ENCODE measurements at regions not wholly inside any gene's neighbourhood (a gene's known extent, or its start where the extent isn't known, plus 50 kb on each side); places are given as distances from the start of the nearest gene placed in this dataset.

DNA sequence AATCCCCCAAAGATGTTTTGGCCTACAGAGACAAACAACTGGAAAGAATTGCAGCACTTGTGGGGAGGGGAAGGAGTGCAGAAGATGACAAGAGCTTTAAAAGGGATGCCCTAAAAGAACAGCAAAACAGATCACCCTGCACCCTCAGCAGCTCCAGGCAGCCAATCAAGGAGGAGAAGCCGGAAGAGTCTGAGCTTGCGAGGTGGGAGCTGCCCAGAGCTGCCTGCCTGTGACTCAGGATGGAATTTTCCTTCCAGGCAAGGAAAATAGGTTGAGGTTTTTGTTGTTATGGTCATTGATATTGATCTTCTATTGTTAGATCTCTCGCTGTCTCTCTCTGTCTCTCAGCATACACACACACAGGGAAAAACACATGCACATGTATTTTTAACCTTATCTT lies 70.3 kb upstream of the MAP1B start:
- Histone ChIP-seq H3K27me3 (ENCODE audit: insufficient read depth in 3 of 3, low read length in 2 of 3) (no peaks in the 10 kb centered on the region), H3K4me1 (no peaks in the 10 kb centered on the region), H3K27ac (no peak overlapping the region), H3K4me3 (no peak overlapping the region), H3K9me3 (no peaks in the 10 kb centered on the region), H3K36me3 (ENCODE audit: insufficient read depth in 1 of 2, low read depth in 1 of 2) (no peaks in the 10 kb centered on the region)
- TF ChIP-seq CTCF (IDR thresholded peaks at IDR 0.05), result no peak
- DNase-seq (no peak), ATAC-seq (no peak)
- WGBS, 3 donors, result 44 to 50% (median 48%) methylated on average over 3 of the region's 3 CpGs
- intact Hi-C loops (cut with DNase I), result no loop called here

GRCh38 chr5:72040513-72040912 lies 66.8 kb upstream of the MAP1B start:
- Histone ChIP-seq H3K4me1 (no peaks in the 10 kb centered on the region), H3K9me3 (no peaks in the 10 kb centered on the region), H3K27ac (no peak overlapping the region), H3K27me3 (ENCODE audit: insufficient read depth in 3 of 3, low read length in 2 of 3) (no peaks in the 10 kb centered on the region), H3K4me3 (no peak overlapping the region), H3K36me3 (ENCODE audit: insufficient read depth in 1 of 2, low read depth in 1 of 2) (no peaks in the 10 kb centered on the region)
- TF ChIP-seq CTCF (IDR thresholded peaks at IDR 0.05), result no peak
- DNase-seq (no peak), ATAC-seq (no peak)
- intact Hi-C loops (cut with DNase I), result no loop called here

DNA sequence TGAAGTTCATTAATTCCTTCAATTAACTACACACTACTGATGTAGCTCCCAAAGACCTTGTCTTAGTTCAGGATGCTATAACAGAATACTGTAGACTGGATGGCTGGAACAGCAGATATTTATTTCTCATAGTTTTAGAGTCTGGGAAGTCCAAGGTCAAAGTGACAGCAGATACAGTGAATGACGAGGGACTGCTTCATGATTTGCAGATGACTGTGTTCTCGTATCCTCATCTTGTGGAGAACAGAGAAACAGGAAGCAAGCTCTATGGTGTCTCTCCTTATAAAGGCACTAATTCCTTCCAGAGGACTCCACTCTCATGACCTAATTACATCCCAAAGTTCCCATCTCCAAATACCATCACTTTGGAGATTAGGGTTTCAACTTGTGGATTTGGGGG lies 65.6 kb upstream of the MAP1B start:
- 46 to 63% (median 50%) methylated on average over 2 of the region's 2 CpGs for WGBS, 3 donors
- Histone ChIP-seq H3K27ac (no peak overlapping the region), H3K4me3 (no peak overlapping the region), H3K9me3 (no peaks in the 10 kb centered on the region), H3K36me3 (ENCODE audit: insufficient read depth in 1 of 2, low read depth in 1 of 2) (no peaks in the 10 kb centered on the region), H3K27me3 (ENCODE audit: insufficient read depth in 3 of 3, low read length in 2 of 3) (no peaks in the 10 kb centered on the region), H3K4me1 (no peaks in the 10 kb centered on the region)
- ATAC-seq (no peak), DNase-seq (no peak)
- no peak for TF ChIP-seq CTCF (IDR thresholded peaks at IDR 0.05)
- intact Hi-C loops (cut with DNase I), result no loop called here

DNA sequence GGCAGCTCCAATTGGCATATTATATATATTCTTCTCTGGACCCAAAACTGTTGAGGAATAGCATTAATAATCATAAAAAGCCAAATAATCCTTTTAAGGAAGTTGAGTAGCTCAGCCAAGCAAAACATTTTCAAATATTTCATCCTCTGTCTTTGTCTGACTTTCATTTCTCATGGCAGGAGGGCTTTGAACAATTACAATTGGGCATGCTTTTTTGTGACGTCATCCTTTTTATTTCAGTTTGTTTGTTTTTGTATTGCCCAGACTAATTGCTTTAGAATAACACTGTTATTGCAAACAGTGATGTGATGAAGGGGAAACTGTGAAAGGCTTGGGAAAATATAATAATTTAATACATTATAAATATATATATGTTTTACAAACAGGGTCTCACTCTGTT lies 65.2 kb upstream of the MAP1B start:
- no peak for ATAC-seq
- H3K9me3 ChIP-seq, result no peaks in the 10 kb centered on the region
- H3K27me3 ChIP-seq (ENCODE audit: insufficient read depth in 3 of 3, low read length in 2 of 3), result no peaks in the 10 kb centered on the region
- H3K4me3 ChIP-seq, result no peak overlapping the region
- no peaks in the 10 kb centered on the region for H3K4me1 ChIP-seq
- TF ChIP-seq CTCF (IDR thresholded peaks at IDR 0.05), result no peak
- DNase-seq, result no peak
- H3K27ac ChIP-seq, result no peak overlapping the region
- 34 to 53% (median 50%) methylated on average over 1 of the region's 1 CpG for WGBS, 3 donors
- intact Hi-C loops (cut with DNase I), result no loop called here
- H3K36me3 ChIP-seq (ENCODE audit: insufficient read depth in 1 of 2, low read depth in 1 of 2), result no peaks in the 10 kb centered on the region

DNA sequence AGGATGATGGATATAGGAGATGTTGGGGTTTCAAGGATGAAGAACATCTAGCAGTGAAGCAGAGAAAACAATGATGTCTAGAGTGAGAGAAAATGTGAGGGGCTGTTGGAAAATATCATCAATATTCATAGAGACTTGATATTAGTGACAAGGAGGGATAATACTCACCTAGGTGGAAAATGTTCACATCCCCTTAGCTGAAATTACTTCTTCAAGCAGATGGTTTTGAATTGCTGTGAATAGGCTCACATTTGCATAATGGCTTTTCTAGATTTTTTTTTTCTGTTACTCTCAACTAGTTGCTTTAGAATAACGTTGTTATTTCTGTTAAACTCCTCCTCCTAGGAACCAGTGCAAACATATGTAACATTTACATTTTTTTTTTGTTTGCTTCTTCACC lies 61.6 kb upstream of the MAP1B start:
- TF ChIP-seq CTCF (IDR thresholded peaks at IDR 0.05), result no peak
- Histone ChIP-seq H3K27me3 (ENCODE audit: insufficient read depth in 3 of 3, low read length in 2 of 3) (no peaks in the 10 kb centered on the region), H3K4me3 (no peak overlapping the region), H3K9me3 (no peaks in the 10 kb centered on the region), H3K36me3 (ENCODE audit: insufficient read depth in 1 of 2, low read depth in 1 of 2) (no peaks in the 10 kb centered on the region), H3K27ac (no peak overlapping the region), H3K4me1 (no peaks in the 10 kb centered on the region)
- no peak for ATAC-seq
- WGBS, 3 donors, result 37 to 49% (median 43%) methylated on average over 1 of the region's 1 CpG
- no peak for DNase-seq
- intact Hi-C loops (cut with DNase I), result no loop called here
